ENCODE measurements at regions not wholly inside any gene's neighbourhood (a gene's known extent, or its start where the extent isn't known, plus 50 kb on each side); places are given as distances from the start of the nearest gene placed in this dataset.

GRCh38 chr13:107370015-107370785, 802.3 kb upstream of the ARGLU1 start:
- no peak for DNase-seq (ENCODE audit: low read depth)
- no peak overlapping the region for H3K4me3 ChIP-seq (ENCODE audit: low read depth, low read length)

GRCh38 chr13:107367258-107367657, 799.3 kb upstream of the ARGLU1 start:
- TF ChIP-seq MYC (IDR thresholded peaks at IDR 0.05; ENCODE audit: low read depth, low read length) = no peak
- no peak for TF ChIP-seq CTCF (IDR thresholded peaks at IDR 0.05; ENCODE audit: low read depth, low read length)
- no peak for TF ChIP-seq MAX (IDR thresholded peaks at IDR 0.05; ENCODE audit: low read depth, low read length)
- TF ChIP-seq POLR2A (IDR thresholded peaks at IDR 0.05; ENCODE audit: extremely low read depth, insufficient read length) = no peak
- no peak for DNase-seq (ENCODE audit: low read depth)

More at GRCh38 chr13:107370015-107370785, 802.3 kb upstream of the ARGLU1 start:
- TF ChIP-seq POLR2A (IDR thresholded peaks at IDR 0.05; ENCODE audit: extremely low read depth, insufficient read length) (no peak), MAX (IDR thresholded peaks at IDR 0.05; ENCODE audit: low read depth, low read length) (no peak), MYC (IDR thresholded peaks at IDR 0.05; ENCODE audit: low read depth, low read length) (no peak), CTCF (IDR thresholded peaks at IDR 0.05; ENCODE audit: low read depth, low read length) (no peak)

GRCh38 chr13:107365466-107366215, 797.7 kb upstream of the ARGLU1 start:
- H3K4me3 ChIP-seq (ENCODE audit: low read depth, low read length) = no peak overlapping the region
- TF ChIP-seq CTCF (IDR thresholded peaks at IDR 0.05; ENCODE audit: low read depth, low read length) (no peak), MYC (IDR thresholded peaks at IDR 0.05; ENCODE audit: low read depth, low read length) (no peak), MAX (IDR thresholded peaks at IDR 0.05; ENCODE audit: low read depth, low read length) (no peak), POLR2A (IDR thresholded peaks at IDR 0.05; ENCODE audit: extremely low read depth, insufficient read length) (no peak)
- DNase-seq (ENCODE audit: low read depth) = no peak

More at GRCh38 chr13:107367258-107367657, 799.3 kb upstream of the ARGLU1 start:
- no peak overlapping the region for H3K4me3 ChIP-seq (ENCODE audit: low read depth, low read length)

GRCh38 chr13:107364658-107365057, 796.7 kb upstream of the ARGLU1 start:
- no peak for TF ChIP-seq MAX (IDR thresholded peaks at IDR 0.05; ENCODE audit: low read depth, low read length)
- no peak for TF ChIP-seq POLR2A (IDR thresholded peaks at IDR 0.05; ENCODE audit: extremely low read depth, insufficient read length)
- no peak for TF ChIP-seq CTCF (IDR thresholded peaks at IDR 0.05; ENCODE audit: low read depth, low read length)
- TF ChIP-seq MYC (IDR thresholded peaks at IDR 0.05; ENCODE audit: low read depth, low read length) = no peak
- no peak for DNase-seq (ENCODE audit: low read depth)
- H3K4me3 ChIP-seq (ENCODE audit: low read depth, low read length) = no peak overlapping the region

- no peak for DNase-seq (ENCODE audit: low read depth)
- no peak overlapping the region for H3K4me3 ChIP-seq (ENCODE audit: low read depth, low read length)
- TF ChIP-seq MAX (IDR thresholded peaks at IDR 0.05; ENCODE audit: low read depth, low read length) (no peak), MYC (IDR thresholded peaks at IDR 0.05; ENCODE audit: low read depth, low read length) (no peak), POLR2A (IDR thresholded peaks at IDR 0.05; ENCODE audit: extremely low read depth, insufficient read length) (no peak), CTCF (IDR thresholded peaks at IDR 0.05; ENCODE audit: low read depth, low read length) (no peak)
Measured at GRCh38 chr13:107361666-107362065, 793.7 kb upstream of the ARGLU1 start.

Data from NB4 (cell line).